AG04449 (cell line): ENCODE measurements at regions not wholly inside any gene's neighbourhood (a gene's known extent, or its start where the extent isn't known, plus 50 kb on each side); places are given as distances from the start of the nearest gene placed in this dataset.

Experiments
- CTCF ChIA-PET: fragments of 350-600 bp; formaldehyde crosslinking; extraction: SDS; loops from one replicate; lab custom pipeline; 2021; ENCODE audit warnings: antibody characterized with exemption; lab: Yijun Ruan, JAX
- POLR2A ChIA-PET: fragments of 400-600, 350-600 bp; formaldehyde crosslinking; extraction: SDS; loops from one replicate; lab custom pipeline; 2020; ENCODE audit warnings: antibody characterized with exemption, inconsistent platforms; lab: Yijun Ruan, JAX
- DNase-seq: peaks from one replicate; pipeline ENCODE4 v3.0.0-alpha.2; 2010; ENCODE audit warnings: low read depth, low spot score
- H3K4me3 ChIP-seq: 2 replicates; pipeline ENCODE4 v1.5.1; 2011; ENCODE audit warnings: low read depth, mild to moderate bottlenecking, control low read depth, low read length
- CTCF ChIP-seq: IDR thresholded peaks from one replicate; pipeline ENCODE4 v1.5.1; 2011; ENCODE audit warnings: mild to moderate bottlenecking, moderate library complexity, low read length, control low read depth, inconsistent platforms; ENCODE audit not compliant: insufficient read depth; ENCODE audit errors: missing control alignments

DNA sequence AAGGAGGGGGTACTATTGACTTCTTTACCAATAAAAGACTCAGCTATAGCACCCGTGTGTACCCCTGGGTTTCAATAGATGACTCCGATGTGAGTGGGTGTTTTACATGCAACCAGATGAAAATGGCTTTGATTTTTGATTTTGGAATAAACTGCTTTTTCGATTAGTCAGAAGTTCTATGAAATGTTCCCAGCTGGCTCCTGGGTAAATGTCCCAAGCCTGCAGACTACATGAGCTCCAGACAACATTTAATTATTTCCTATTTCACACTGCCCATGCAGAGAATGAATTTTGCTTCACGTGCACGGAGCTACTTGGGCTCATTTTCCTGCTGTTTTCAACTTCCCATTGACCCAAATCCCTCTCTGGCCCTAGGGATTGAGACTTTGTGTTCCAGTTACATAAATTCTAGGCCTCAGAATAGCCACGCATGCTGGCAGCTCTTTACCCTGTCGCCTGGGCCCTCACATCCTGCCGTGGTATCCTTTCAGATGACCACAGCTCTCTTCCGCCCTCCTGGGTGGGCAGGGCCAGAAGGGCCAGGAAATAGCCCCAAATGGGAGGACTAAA lies 59.7 kb downstream of the GPR6 start:
- TF ChIP-seq CTCF, result no peak
- CTCF ChIA-PET, result interaction anchor here (1.0 to 10.3 kb wide), 12 partner anchors 10 to 353 kb away, joined by 3 to 551 read pairs (median 4); partner anchors contain the start of genes AK9 and FIG4
- H3K4me3 ChIP-seq, result no peak overlapping the region
- DNase-seq, result no peak
- POLR2A ChIA-PET, result no interaction called here

DNA sequence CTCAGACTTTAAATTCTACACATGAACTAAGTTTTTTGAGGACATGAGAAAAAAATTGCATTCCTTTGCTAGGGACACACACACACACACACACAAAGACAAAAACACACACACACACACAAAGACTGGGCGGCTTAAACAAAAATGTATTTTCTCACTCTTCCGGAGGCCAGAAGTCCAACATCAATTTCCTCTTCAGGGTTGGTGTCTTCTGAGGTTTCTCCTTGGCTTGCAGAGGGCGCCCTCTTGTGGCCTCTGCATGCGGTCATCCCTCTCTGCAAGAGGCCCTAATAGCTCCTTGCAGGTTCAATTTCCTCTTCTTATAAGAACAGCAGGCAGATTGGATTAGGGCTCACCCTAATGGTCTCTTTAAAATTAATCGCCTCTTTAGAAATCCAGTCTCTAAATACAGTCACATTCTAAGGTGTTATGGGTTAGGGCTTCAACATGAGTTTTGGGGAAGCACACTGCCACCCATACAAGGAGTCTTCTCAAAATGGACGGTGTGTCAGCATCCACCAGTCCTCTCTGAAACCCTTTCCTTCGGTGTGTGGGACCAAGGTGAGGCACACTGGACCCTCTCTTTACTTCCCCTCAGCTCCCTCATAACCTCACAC lies 61.4 kb downstream of the GPR6 start:
- ChIA-PET CTCF (interaction anchor here (0.6 to 10.3 kb wide), 87 partner anchors 10 to 586 kb away, joined by 3 to 551 read pairs (median 4); partner anchors contain the start of genes AK9, FIG4 and WASF1), POLR2A (interaction anchor here (0.7 kb wide), 1 partner anchor 343 kb away, joined by 3 read pairs; no protein-coding TSS in a partner anchor)
- peak; percentile 61 for DNase-seq
- H3K4me3 ChIP-seq, result peak overlapping the region; percentile 45
- TF ChIP-seq CTCF, result peak; percentile 89

GRCh38 chr6:110039981-110040383 lies 61.9 kb downstream of the GPR6 start:
- TF ChIP-seq CTCF, result peak; percentile 44
- no peak for DNase-seq
- ChIA-PET CTCF (interaction anchor here (0.6 to 10.3 kb wide), 83 partner anchors 10 to 655 kb away, joined by 3 to 551 read pairs (median 4); partner anchors contain the start of genes AK9, FIG4 and WASF1), POLR2A (interaction anchor here (0.7 kb wide), 1 partner anchor 344 kb away, joined by 3 read pairs; no protein-coding TSS in a partner anchor)
- H3K4me3 ChIP-seq, result peak overlapping the region; percentile 45

GRCh38 chr6:110040716-110041115 lies 62.6 kb downstream of the GPR6 start:
- DNase-seq, result no peak
- ChIA-PET POLR2A (no interaction called here), CTCF (interaction anchor here (1.0 to 10.3 kb wide), 31 partner anchors 9 to 655 kb away, joined by 3 to 551 read pairs (median 8); partner anchors contain the start of genes AK9 and FIG4)
- TF ChIP-seq CTCF, result no peak
- H3K4me3 ChIP-seq, result no peak overlapping the region

- no peak for DNase-seq
- no peak for TF ChIP-seq CTCF
- CTCF ChIA-PET, result interaction anchor here (1.1 to 10.3 kb wide), 10 partner anchors 9 to 514 kb away, joined by 3 to 551 read pairs (median 38); partner anchors contain the start of genes AK9 and FIG4
- POLR2A ChIA-PET, result no interaction called here
- H3K4me3 ChIP-seq, result no peak overlapping the region
Measured at GRCh38 chr6:110041126-110041525, 63.0 kb downstream of the GPR6 start.

GRCh38 chr6:110041830-110042229 lies 63.7 kb downstream of the GPR6 start:
- ChIA-PET POLR2A (no interaction called here), CTCF (interaction anchor here (1.1 to 10.3 kb wide), 8 partner anchors 12 to 515 kb away, joined by 3 to 551 read pairs (median 40); partner anchors contain the start of genes AK9 and FIG4)
- TF ChIP-seq CTCF, result no peak
- no peak overlapping the region for H3K4me3 ChIP-seq
- no peak for DNase-seq
